ENCODE measurements at regions not wholly inside any gene's neighbourhood (a gene's known extent, or its start where the extent isn't known, plus 50 kb on each side); places are given as distances from the start of the nearest gene placed in this dataset.
"Not testable (repeated sequence)": the region's sequence is repeated elsewhere in the genome, so short reads cannot be mapped to it uniquely, and the experiment has no call there.

DNA sequence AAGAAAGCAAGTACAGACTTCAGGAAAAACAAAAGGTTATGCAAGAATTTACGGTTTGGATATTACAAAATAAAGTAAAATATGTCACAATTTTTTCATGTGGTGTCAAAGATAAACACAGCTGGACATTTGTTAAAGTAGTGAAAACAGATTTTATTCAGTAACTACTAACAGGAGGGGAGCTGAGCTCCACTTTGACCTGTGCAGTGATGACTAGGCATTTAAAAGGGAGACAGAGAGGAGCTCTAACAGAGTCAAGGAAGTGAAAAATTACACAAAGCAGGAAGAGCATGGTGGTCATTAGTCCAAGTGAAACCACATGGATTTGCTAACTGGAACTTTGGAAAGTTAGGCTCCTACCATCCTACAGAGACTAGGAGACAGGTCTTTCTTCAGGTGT lies 263.6 kb upstream of the PCSK5 start:
- DNase-seq = no peak

DNA sequence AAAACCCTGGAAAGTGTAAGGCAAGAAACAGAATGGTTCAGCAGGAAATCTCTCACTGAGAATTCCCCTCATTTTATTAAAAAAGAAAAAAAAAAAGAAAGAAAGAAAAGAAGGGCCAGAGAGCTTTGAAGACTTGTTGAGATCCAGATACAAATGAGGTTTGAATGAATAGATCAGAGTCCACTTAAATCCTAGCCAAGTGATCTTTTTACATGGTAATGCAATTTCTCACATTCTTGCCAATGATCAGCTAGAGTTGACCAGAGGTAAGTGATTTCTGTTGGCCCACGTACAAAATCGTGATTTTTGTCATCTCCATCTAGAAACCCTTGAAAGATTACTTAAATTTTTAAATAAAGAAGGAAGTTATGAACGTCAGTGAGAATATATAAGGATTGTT lies 261.5 kb upstream of the PCSK5 start:
- no peak for DNase-seq

DNA sequence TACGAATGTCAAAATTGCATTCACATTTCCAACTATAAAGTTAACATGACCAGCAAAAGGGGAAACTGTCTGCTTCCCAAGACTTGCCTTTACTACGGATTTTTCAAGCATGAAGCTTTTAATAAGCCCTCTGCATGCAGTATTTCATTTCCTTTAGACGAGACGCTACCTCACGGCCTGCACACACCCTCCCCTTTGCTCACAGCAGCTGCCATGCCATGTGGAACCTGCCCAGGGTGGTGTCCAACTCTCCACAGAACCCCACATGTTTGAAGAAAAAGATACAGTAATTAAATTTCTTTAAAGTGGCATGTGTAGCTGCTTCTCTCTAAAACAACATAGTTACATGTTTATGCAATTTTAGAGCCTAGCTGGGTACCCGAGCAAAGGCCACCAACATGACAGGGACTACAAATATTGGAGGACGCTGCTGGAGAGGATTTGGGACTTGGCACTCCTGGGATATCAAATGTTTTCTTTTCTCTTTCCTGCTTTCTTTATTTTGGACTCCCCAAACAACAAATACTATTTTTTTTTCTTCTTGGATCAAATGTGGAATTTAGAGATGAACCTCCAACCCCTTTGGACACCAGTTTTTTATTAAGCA lies 256.9 kb upstream of the PCSK5 start:
- DNase-seq = no peak

DNA sequence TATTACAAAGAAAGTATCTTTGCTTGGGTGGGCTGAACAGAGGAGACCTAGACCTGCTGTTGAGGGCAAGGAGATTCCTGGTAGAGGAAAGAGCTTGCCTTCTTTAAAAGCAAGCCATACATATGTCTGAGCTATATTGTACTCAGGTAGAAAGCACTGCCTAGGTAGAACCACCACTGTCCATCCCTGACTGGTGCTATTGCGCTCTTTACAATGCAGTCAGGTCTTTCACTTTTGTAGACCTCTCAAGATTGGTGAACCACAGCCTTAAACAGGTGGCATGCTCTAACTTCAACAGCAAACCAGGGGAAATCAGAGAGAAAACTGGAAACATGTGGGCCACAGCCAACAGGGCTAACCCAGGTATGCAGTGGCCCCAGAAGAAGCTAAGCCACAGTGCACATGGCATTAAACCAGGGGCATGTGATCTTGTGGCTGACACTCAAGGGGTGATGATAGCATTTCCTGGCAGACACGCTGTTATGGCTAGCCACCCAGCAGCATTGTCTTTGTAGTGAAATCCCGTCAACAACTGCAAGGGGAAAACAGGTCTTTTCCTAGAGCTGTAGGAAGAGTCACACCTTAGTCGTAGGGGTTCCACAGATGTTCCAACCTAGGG lies 253.9 kb upstream of the PCSK5 start:
- DNase-seq = peak; percentile 5

DNA sequence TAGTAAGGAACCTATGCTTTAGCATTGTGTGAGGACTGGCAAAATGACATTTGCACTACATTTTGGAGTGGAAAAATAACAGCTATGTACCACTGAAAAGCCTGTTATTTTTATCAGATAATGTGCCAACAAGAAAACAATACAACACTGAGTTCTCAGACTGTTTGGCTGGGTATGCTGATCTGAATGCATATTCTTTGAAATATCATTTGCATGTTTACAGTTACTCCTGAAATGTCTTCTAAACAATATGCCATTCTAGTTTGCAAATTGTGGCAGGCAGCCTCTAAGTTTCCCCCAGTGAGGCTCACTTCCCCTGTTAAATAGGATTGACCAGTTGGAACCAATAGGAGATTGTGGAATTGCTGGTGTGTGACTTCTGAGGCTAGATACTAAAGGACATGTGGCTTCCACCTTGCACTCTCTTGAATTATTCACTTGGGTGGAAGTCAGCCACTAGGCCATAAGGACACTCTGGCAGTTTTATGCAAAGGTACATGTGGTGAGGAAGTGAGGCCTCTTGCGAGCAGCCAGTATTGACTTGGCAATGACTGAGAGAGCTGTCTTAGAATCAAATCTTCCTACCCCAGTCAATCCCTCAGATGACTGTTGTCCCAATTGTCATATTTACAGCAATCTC lies 250.4 kb upstream of the PCSK5 start:
- DNase-seq = no peak

DNA sequence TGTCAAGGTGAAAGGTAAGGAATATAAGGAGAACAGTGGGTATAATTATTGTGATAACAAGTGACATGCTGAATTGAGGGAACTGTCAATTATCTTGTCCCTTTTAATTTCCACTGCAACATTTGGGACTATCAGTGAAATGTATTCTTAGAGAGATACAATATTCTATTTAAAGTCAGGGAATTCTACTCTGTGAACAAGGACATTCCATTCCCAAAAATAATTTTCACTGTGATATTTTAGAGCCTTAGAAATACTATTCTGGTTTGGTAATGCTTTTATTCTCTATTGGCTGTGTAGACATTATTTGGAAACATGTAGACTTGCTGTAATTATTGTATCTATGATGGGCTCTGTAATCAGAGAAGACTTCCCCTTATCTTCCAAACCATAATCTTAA lies 248.0 kb upstream of the PCSK5 start:
- DNase-seq = no peak

DNA sequence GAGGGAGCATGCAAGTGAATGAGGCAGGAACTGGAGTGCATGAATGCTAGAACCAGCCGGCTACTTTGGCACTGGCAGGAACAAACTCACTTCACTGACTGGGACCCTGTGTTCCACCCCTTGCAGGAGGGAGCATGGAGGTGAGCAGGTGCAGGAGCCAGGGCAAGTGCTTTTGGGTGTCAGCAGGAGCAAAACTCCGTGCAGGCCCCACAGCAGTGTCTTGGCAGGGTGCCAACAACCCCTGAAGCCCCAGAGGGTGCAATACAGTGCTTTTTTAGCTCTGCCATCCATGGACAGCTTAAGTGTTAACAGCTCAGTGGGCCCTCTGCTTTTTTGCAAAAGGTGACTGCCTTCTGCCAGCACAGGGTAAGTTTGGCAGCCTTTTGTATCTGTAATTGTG lies 245.8 kb upstream of the PCSK5 start:
- DNase-seq = no peak

DNA sequence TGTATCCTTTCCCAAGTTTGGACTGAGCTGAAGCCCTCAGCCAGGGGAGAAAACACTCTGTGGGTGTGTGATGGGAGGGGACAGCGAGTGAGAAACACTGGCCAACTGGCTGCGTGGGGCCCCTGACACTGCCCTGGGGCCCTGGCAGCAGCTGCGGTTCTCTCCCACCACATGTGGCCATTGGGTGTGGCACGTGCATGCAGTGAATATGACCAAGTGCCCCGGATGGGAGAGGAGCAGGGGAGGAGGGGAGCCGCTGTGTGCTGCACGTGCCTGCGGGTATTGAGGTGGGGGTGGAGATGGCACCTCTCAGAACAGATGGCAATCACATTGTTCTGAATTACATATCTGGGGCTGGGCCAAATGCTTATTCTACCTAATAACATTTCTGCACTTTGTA lies 242.4 kb upstream of the PCSK5 start:
- no peak for DNase-seq

DNA sequence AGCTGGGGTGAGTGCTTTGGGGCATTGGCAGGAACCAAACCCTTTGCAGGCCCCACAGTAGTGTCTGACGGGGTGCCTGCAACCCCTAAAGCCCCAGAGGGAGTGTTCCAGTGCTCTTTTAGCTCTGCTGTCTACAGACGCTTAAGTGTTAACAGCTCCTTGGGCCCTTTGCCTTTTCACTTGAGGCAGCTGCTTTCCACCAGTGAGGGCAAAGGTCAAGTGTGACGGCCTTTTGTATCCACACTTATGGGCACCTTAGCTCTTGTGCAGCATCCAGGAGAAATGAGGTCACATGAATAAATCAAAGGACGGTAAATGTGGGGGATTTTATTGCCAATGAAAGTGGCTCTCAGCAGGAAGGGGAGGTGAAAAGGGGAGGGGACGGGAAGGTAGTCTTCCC lies 241.4 kb upstream of the PCSK5 start:
- no peak for DNase-seq

DNA sequence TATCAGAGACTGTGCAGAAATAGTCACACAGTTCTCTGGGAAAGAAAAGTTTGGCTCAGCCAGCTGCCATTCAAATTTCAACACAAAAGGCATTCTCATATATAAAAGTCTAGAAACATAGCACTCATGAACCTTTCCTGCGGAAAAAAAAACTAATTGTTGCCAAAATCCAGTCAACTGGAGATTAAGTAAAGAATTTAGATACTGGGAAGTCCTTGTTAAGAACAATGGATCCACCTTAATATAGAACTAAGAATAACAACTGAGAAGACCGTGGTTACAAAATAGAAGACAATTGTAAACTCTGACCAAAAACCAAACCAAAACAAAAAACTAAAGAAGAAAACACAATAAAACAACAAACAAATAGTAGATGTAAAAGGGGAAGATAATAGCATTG lies 238.8 kb upstream of the PCSK5 start:
- DNase-seq = no peak

DNA sequence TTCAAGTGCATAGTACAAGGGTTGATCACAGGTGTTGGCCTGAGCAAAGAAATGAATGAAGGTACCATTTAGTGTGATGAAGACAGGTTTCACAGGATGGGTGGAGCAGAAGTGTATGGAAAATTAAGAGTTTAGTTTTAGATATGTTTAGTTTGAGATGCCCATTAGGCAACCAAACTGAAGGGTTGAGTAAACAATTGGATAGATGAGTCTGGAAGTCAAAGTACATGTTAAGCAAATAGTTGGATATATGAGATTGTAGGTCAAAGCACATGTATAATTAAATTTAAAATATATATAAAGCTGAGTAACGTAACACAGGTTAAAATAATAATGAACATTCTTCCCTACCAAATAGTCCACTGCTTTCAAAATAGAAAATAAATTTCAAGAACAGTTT lies 237.1 kb upstream of the PCSK5 start:
- no peak for DNase-seq

DNA sequence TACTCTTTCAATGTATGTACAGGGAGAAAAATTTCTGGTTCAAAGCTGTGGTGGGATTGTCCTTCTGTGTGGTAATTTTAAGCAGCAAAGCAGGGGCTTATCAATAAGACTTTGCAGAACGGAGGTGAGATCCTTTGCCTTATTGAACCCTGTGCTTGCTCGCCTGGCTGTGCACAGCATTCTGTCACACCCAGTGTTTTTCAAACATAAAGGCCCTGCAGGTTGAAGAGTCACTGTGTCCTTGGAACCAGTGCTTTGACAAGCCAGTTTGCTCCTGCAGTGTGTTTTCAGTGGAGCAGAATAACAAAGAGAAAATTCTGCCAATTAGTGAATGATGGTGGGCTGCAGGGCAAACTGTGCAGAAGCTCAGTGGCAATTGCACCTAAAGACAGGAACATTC lies 236.7 kb upstream of the PCSK5 start:
- no peak for DNase-seq

DNA sequence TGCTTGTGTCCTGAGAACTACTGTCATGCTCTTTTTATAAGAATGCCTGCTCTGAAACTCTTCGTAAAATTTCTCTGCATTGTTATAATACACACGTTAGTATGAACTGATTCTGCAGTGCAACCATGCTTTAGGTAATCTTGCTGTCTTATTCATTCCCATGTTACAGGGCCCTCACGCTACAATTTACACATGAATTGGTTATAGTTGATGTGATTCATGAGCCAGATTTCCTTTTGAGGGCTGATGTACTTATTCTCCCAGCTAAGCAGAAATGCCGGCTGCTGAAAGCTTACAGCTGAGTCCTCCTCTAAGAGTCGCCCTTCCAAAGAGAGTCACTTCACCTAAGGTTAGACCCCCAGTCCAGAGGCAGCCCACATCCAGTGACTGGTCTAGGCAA lies 233.5 kb upstream of the PCSK5 start:
- no peak for DNase-seq

DNA sequence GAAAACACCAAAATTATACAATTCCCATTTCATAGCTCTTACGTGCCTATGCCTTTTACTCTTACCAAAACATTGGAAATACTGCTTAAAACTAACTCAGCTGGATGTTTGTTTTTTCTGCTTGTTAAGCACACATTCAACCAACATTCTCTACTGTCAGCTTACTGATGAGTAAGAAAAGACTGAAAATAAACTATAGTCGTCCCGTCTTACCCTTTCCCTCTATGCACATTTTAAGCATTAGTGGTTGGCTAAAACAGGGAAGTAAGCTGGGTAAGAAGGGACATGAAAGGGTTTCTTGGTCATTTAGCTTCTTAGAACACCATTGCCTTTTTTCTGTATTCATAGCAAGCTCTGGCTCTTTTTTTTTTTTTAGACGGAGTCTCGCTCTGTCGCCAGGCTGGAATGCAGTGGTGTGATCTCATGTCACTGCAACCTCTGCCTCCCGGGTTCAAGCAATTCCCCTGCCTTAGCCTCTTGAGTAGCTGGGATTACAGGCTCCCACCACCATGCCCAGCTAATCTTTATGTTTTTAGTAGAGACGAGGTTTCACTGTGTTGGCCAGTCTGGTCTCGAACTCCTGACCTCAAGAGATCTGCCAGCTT lies 232.1 kb upstream of the PCSK5 start:
- DNase-seq = no peak

DNA sequence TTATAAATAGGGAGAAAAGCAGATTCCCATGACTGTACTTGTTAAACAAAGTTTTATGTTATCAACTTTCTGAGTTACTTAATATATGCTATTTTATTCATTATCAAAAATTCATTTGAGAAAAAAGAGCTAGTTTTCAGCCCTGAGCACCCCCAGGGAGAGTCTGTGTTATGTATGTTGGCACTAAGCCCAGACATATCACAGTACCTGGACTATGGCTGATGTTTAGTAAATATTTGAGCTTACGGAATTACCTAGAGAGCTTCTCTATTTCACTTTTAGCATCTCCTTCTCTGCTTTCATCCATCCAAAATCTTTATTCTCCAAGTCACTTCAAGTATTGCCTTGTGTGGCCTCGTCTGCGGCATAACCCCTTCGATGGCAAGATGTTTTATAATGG lies 225.9 kb upstream of the PCSK5 start:
- DNase-seq = no peak

DNA sequence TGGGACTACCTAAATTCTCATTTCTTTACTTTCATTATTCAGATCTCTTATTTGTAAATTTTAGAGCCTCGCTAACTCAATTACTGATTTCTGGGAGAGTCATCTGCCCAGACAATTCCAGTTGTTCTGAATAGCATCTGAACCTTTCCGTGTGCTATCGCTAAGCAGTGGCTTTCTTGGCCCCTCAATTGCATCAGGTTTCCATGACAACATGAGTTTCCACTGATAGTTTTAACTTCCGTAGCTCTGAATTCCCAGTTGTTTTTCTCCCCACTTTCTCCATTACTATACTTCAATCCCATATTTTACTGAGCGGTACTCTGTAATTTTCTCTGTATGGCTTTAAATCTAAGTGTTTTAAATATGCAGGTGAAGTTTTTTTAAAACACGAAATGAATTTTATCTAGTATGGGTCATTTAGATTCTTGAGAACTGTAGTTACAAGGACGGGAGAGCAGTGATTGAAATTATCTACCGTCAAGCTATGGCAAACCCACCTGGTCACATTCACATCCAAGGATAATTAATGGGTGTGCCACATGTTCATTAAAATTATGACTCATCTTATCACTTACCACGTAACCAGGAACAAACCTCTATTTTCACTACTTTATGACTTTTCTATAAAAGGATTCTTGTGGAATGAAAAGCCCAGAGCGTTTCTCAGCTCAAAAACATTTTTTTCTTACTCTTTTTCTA lies 223.5 kb upstream of the PCSK5 start:
- no peak for DNase-seq

DNA sequence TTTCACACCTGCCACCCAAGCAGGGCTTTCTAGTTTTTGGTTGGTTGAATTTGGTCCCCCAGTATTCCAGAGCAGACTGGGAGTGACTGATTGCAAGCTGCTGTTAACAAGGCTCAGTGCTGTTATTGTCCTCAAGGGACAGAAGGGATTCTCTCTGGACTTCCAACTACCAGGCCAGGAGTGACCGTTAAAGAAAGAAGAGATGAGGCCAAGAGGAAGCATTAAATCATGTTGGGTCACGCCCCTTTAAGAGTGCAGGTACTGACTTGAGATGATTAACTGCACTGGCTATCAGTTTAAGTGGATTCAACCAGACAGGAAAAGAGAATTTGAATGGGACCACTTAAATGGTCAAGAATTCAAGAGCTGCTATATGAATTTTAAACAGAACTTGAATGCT lies 220.8 kb upstream of the PCSK5 start:
- no peak for DNase-seq

DNA sequence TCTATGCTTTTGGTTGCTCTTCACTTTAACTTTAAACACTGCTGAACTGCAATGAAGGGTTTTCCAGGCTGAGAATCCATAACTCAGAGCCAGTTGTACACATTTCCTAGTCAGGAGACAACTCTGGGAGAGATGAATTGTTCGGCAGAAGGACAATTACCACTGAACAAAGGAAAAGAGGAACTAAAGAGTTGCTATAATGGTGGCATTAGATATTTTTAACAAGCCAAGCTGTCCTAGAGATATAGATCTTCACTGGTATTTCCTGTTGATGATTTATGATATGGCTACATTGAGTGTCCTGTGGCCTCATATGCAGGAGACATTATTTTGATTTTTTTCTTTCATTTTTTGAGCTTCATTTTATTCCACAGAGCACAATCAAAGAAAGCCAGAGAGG lies 219.1 kb upstream of the PCSK5 start:
- DNase-seq = no peak

DNA sequence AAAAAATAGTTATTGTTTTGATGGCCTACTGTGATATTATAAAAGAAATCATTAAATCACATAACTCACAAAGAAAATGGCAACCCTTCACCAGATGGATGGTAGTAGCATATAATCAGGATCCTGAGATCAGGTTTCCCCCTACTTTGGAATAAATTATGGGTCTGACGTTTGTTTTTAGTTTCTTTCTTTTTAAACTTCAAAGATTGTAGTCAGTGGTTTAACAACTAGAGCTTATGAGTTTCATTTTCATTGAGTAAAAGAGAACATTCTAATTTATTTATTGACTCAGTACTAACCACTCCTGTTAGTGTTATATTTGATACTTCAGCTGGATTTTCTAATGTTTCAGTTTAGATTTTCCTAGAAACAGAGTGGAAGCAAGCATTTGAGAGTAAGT lies 218.0 kb upstream of the PCSK5 start:
- DNase-seq = no peak

DNA sequence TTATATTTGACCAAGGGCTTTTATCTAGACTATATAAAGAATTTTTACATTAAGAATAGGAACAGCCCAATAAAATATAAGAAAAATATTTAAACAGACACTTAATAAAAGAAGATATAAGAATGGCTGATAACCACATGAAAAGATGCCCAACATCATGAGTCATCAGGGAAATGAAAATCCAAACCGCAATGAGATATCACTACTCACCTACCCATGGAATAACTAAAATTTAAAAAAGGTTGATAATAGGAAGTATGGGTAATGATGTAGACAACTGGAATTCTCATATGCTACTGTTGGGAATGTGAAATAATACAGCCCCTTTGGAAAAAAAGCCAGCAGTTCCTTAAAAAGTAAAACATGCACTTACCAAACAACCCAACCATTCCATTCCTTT lies 206.9 kb upstream of the PCSK5 start:
- no peak for DNase-seq

DNA sequence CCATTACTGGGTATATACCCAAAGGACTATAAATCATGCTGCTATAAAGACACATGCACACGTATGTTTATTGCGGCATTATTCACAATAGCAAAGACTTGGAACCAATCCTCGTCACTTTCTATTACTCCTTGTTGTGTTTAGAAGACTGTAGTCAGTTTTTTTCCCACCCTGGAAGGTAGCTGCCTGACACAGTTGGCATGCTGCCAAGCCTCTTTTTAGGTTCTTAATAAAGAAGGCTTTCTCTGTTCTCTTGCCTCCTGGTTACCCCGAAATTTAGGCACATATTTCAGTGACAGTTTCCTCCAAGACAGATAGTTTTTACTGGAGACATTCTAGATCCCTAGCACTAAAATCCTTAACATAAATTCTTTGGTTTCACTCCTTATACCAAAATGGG lies 205.4 kb upstream of the PCSK5 start:
- DNase-seq = no peak

DNA sequence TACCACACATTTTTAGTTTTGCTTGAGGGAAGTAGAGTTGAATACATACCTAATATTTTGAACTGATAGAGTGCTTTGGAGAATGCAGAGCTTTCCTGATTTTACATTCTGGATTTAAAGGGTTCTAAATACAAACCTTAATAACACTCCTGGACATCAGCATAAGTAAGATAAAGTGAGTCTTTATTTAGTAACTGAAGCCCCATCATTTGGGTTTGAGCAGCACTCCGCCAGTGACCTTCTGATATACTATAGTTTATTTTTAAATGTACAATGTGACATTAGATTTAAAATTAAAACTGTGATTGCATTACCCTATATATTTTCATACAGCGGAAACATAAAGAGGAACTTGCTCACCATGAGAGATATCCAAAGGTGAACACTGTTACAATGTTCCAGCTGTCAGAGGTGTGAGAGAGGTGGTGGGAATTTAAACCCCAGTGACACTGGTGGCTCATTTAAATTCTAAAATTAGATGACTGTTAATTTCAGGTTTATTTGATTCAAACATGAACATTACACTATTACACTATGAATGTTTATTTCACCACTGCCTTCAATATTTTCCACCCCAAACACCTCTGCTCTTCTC lies 203.0 kb upstream of the PCSK5 start:
- no peak for DNase-seq

DNA sequence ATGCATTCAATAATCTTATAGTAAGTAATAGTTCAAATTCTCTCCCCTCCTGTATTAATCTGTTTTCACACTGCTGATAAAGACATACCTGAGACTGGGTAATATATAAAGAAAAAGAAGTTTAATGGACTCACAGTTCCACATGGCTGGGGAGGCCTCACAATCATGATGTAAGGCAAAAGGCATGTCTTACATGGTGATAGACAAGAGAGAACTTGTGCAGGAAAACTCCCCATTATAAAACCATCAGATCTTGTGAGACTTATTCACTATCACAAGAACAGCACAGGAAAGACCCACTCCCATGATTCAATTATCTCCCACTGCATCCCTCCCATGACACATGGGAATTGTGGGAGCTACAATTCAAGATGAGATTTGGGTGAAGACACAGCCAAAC lies 199.9 kb upstream of the PCSK5 start:
- DNase-seq = not testable (repeated sequence)

DNA sequence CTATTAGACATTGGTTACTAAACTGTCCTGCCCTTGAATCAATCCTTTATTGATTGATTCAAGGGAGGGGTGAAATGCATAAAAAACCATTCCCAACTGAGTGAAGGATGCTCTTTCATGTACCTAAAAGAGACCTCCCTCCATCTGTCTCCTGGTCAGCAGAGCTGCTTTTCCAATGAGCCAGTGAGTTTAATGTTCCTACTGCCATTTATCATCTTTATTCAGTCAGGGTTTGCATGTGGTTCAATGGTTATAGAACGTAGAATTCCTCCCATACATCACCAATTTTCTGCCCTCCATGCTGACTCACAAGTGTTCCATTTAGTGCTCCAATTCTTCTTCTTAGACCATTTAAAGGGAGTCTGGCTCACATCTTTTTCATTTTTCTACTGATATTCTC lies 199.1 kb upstream of the PCSK5 start:
- DNase-seq = no peak

All from activated CD4-positive, alpha-beta T cell treated with anti-CD3 and anti-CD28 coated beads for 48 hours (primary cell).